GM23338 (cell line): ENCODE measurements at regions not wholly inside any gene's neighbourhood (a gene's known extent, or its start where the extent isn't known, plus 50 kb on each side); places are given as distances from the start of the nearest gene placed in this dataset.

Experiments
- CTCF ChIP-seq, 2 experiments: fragments of 200-600 bp in 1 of 2; sonication (generic) in 1 of 2; conservative IDR thresholded peaks; 2 replicates each; pipeline versions ENCODE4 v1.5.1 to v1.6.1; 2016 to 2017; ENCODE audit warnings: antibody characterized with exemption in 2 of 2, low read depth in 2 of 2, mild to moderate bottlenecking in 2 of 2, moderate library complexity in 1 of 2
- POLR2AphosphoS5 ChIP-seq: IDR thresholded peaks from 2 replicates; pipeline ENCODE4 v1.6.1; 2016; ENCODE audit warnings: antibody characterized with exemption, low read depth

- peak; percentile 74 to 76 for TF ChIP-seq CTCF (conservative IDR thresholded peaks at IDR 0.05; ENCODE audit: low read depth in 2 of 2)
- TF ChIP-seq POLR2AphosphoS5 = no peak
These were observed 706.7 kb upstream of the PTPRD start for GRCh38 chr9:11319538-11319937.
